ENCODE measurements at regions not wholly inside any gene's neighbourhood (a gene's known extent, or its start where the extent isn't known, plus 50 kb on each side); places are given as distances from the start of the nearest gene placed in this dataset.

DNA sequence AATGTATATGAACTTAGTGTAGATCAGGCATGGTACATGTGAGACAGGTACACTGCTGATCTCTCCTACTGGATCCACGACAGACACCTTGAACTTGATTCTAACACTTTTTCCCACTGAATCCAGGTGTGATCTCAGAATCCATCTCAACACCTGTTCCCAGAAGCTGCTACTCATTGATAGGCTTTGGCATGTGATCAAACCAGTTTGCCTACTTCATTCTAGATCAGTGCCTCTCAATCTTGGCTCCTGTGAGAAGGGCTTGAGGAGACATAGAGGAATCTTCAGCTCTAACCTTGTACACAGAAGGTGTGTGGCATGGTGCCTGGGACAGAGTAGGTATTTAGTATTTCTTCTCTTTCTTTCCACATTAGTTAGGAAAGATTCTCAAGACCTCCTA, 212.3 kb upstream of the ATP5MC3 start:
- H3K4me3 ChIP-seq (replicated peaks in 1 of 2; ENCODE audit: low read depth in 2 of 2, low read length in 2 of 2): no peak overlapping the region
- TF ChIP-seq, protein P1, sequence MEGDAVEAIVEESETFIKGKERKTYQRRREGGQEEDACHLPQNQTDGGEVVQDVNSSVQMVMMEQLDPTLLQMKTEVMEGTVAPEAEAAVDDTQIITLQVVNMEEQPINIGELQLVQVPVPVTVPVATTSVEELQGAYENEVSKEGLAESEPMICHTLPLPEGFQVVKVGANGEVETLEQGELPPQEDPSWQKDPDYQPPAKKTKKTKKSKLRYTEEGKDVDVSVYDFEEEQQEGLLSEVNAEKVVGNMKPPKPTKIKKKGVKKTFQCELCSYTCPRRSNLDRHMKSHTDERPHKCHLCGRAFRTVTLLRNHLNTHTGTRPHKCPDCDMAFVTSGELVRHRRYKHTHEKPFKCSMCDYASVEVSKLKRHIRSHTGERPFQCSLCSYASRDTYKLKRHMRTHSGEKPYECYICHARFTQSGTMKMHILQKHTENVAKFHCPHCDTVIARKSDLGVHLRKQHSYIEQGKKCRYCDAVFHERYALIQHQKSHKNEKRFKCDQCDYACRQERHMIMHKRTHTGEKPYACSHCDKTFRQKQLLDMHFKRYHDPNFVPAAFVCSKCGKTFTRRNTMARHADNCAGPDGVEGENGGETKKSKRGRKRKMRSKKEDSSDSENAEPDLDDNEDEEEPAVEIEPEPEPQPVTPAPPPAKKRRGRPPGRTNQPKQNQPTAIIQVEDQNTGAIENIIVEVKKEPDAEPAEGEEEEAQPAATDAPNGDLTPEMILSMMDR (IDR thresholded peaks at IDR 0.05; ENCODE audit: low read depth, low read length): no peak
- DNase-seq (ENCODE audit: low read depth in 2 of 2): no peak

DNA sequence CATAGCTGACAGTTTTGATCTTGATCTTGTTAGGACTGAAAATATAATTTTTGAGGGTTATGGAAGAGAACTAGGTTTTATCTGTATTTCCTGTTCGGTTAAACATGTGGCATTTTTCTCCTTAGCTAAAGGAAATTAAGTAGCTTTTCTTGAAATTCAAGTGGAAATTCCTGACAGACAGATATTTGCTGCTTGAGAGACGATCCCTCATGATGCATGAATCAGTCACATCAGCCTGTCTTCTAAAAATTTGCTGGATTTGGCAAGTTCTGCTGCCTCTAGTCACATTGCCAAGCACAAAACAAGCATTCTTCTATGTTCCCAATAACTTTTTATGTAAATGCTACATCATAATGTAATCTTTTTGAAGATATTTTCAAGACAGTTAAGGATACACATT, 201.8 kb upstream of the ATP5MC3 start:
- TF ChIP-seq, protein P1 (IDR thresholded peaks at IDR 0.05; ENCODE audit: low read depth, low read length): no peak
- no peak overlapping the region for H3K4me3 ChIP-seq (replicated peaks in 1 of 2; ENCODE audit: low read depth in 2 of 2, low read length in 2 of 2)
- no peak for DNase-seq (ENCODE audit: low read depth in 2 of 2)

DNA sequence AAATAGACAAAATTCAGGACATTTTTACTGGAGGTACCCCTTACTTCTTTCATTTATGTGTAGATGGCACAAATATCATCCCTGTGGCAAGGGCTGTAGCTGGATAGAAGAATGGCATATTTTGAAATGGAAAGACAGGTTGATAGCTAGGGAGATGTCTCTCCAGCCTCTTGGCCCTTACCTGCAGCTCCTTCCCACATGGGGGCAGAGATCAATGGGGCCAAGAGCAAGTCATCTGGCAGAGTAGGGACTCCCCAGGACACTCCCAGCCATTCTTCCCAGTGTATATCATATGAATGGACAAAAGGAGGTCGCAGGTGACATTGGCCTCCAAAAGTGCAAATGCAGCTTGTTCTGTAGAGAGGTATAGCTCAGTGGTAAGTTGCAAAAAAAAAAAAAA, 192.2 kb upstream of the ATP5MC3 start:
- TF ChIP-seq, protein P1 (IDR thresholded peaks at IDR 0.05; ENCODE audit: low read depth, low read length): no peak
- no peak for DNase-seq (ENCODE audit: low read depth in 2 of 2)
- no peak overlapping the region for H3K4me3 ChIP-seq (replicated peaks in 1 of 2; ENCODE audit: low read depth in 2 of 2, low read length in 2 of 2)

DNA sequence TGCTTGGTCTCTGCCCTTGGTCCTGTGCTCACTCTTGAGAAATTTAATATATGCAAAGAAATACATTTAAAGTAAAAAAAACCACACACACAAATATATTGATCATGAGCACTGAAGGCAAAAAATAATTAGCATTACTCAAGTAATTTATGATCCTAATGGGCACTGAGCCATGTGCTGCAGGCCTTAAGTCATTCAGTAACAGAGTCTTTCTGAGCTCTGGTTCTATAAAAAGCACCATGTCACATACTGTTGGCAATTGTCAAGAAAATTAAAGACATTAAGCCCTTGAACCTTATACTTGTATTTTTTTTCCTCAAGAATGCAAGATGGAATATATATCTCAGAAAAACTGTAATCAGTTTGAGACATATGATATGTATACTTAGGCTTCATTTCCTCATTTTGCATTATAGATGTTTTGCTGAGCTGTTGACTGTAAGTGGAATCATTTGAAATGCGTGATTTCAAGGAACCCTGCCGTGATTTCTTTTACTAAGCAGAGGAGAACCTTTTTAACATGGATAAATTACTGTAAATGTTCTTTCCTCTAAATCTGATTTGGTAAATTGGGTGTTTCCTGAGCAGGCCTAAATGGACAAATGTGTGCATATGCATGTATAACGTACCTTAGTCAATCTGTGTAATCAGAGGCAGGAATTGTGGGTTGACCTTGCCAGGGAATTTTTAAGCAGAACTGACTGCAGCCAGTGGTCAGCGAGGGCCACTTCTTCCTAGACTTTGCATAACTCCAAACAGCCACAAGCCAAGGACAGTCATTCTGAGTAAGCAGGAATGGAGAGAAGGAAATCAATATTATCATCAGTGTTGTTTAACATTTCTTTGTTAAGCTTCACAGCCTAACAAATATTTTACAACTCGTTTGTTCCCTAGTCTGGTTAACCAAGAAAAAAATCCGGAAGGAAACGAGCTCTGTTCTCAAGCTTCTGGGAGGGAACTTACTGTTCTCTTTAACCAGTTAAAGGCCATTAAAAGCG, 191.5 kb upstream of the ATP5MC3 start:
- TF ChIP-seq, protein P1 (IDR thresholded peaks at IDR 0.05; ENCODE audit: low read depth, low read length): no peak
- no peak overlapping the region for H3K4me3 ChIP-seq (replicated peaks in 1 of 2; ENCODE audit: low read depth in 2 of 2, low read length in 2 of 2)
- DNase-seq (ENCODE audit: low read depth in 2 of 2): peak in 1 of 2 donors; percentile 27

DNA sequence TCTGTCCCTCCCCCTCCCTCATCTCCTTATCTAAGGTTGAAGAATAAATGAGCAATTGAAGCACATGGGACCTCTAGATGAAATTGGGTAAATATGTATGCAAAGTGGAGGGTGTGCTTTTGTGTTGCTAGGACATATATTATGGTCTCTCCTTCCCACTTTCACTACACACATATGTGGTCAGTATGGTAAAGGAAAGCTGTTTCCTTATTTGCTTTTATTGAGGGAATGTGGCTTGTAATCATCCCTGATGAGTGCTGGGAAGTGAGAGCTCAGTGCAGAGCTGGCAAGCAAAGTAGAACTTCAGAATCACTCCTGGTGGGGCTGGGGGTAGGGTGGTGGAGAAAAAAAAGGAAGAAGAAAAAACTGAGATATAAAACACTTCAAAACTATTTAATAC, 189.9 kb upstream of the ATP5MC3 start:
- H3K4me3 ChIP-seq (replicated peaks in 1 of 2; ENCODE audit: low read depth in 2 of 2, low read length in 2 of 2): no peak overlapping the region
- DNase-seq (ENCODE audit: low read depth in 2 of 2): no peak
- TF ChIP-seq, protein P1 (IDR thresholded peaks at IDR 0.05; ENCODE audit: low read depth, low read length): no peak

DNA sequence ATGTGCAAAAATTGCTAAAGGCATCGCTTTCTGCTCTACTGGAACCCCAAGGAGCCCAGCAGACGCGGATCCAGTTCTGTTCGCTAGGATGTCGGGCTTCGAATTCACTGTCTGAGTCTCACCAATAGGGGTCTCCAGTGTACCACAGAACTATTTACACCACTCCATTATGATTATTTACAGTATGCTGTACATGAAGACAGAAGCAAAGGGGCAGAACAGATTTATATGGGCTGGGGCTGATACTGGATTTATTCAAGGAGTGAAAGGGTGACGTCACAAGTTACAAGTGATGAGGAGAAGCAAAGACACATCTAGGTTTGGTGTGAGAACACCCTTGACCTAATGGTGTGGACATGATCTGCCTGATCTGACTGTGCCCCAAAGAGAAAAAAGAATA, 185.3 kb upstream of the ATP5MC3 start:
- TF ChIP-seq, protein P1 (IDR thresholded peaks at IDR 0.05; ENCODE audit: low read depth, low read length): peak; percentile 72
- no peak overlapping the region for H3K4me3 ChIP-seq (replicated peaks in 1 of 2; ENCODE audit: low read depth in 2 of 2, low read length in 2 of 2)
- DNase-seq (ENCODE audit: low read depth in 2 of 2): peak; percentile 55 to 60

Measured in cardiac fibroblast (primary cell).